CD4-positive, alpha-beta T cell treated with Interleukin-6 for 4 hours (primary cell): ENCODE measurements at regions not wholly inside any gene's neighbourhood (a gene's known extent, or its start where the extent isn't known, plus 50 kb on each side); places are given as distances from the start of the nearest gene placed in this dataset.

ENCODE experiments used
- DNase-seq: peaks from one replicate; pipeline ENCODE4 v3.0.0-alpha.2; 2020; ENCODE audit warnings: mixed read lengths

GRCh38 chr13:86757236-86757978 is 913.8 kb upstream of the SLITRK5 start:
- DNase-seq: peak; percentile 35

- no peak for DNase-seq
Measured at GRCh38 chr13:86758116-86758515, 913.1 kb upstream of the SLITRK5 start.

- no peak for DNase-seq
Measured at GRCh38 chr13:86760620-86761019, 910.6 kb upstream of the SLITRK5 start.

- no peak for DNase-seq
Measured at GRCh38 chr13:86765462-86765861, 905.7 kb upstream of the SLITRK5 start.

GRCh38 chr13:86788616-86789015 is 882.6 kb upstream of the SLITRK5 start:
- DNase-seq: no peak

GRCh38 chr13:86792153-86792651 is 879.0 kb upstream of the SLITRK5 start:
- DNase-seq: no peak

- DNase-seq: no peak
Measured at GRCh38 chr13:86795858-86796257, 875.3 kb upstream of the SLITRK5 start.

GRCh38 chr13:86810361-86810760 is 860.8 kb upstream of the SLITRK5 start:
- no peak for DNase-seq

- no peak for DNase-seq
Measured at GRCh38 chr13:86813198-86813597, 858.0 kb upstream of the SLITRK5 start.

GRCh38 chr13:86825410-86825809 is 845.8 kb upstream of the SLITRK5 start:
- no peak for DNase-seq

GRCh38 chr13:86826232-86826631 is 844.9 kb upstream of the SLITRK5 start:
- no peak for DNase-seq

GRCh38 chr13:86830046-86830445 is 841.1 kb upstream of the SLITRK5 start:
- DNase-seq: no peak

- no peak for DNase-seq
Measured at GRCh38 chr13:86831084-86831483, 840.1 kb upstream of the SLITRK5 start.

GRCh38 chr13:86838411-86839120 is 832.6 kb upstream of the SLITRK5 start:
- no peak for DNase-seq

GRCh38 chr13:86839221-86839620 is 832.0 kb upstream of the SLITRK5 start:
- no peak for DNase-seq

GRCh38 chr13:86840250-86841191 is 830.6 kb upstream of the SLITRK5 start:
- DNase-seq: no peak

- no peak for DNase-seq
Measured at GRCh38 chr13:86841264-86841663, 829.9 kb upstream of the SLITRK5 start.

GRCh38 chr13:86846501-86846900 is 824.7 kb upstream of the SLITRK5 start:
- DNase-seq: no peak

- no peak for DNase-seq
Measured at GRCh38 chr13:86848716-86849115, 822.5 kb upstream of the SLITRK5 start.

GRCh38 chr13:86856991-86857390 is 814.2 kb upstream of the SLITRK5 start:
- DNase-seq: no peak

- DNase-seq: no peak
Measured at GRCh38 chr13:86858216-86858615, 813.0 kb upstream of the SLITRK5 start.

- DNase-seq: no peak
Measured at GRCh38 chr13:86862137-86862536, 809.0 kb upstream of the SLITRK5 start.

- no peak for DNase-seq
Measured at GRCh38 chr13:86864376-86864775, 806.8 kb upstream of the SLITRK5 start.
